ENCODE measurements at regions not wholly inside any gene's neighbourhood (a gene's known extent, or its start where the extent isn't known, plus 50 kb on each side); places are given as distances from the start of the nearest gene placed in this dataset.
"Not testable (repeated sequence)": the region's sequence is repeated elsewhere in the genome, so short reads cannot be mapped to it uniquely, and the experiment has no call there.

DNA sequence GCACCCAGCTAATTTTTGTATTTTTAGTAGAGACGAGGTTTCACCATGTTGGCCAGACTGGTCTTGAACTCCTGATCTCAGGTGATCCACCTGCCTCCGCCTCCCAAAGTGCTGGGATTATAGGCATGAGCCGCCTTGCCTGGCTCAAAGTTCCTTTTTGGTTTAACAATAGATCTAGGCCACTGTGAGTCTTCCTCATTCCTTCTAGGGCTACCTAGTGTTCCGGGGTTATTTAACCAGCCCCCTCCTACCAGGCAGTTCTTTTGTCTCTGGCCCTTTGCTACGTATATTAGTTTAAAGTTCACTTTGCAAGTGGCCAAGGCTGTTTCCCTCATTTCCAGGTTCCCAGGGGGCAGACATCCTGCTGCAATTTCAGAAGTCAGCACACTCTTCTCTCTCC is 75.6 kb downstream of the SPDYE17 start:
- TF ChIP-seq SPI1 (IDR thresholded peaks at IDR 0.05; ENCODE audit: borderline replicate concordance, low read depth); REST (IDR thresholded peaks at IDR 0.05; ENCODE audit: insufficient replicate concordance, low read depth): not testable (repeated sequence)

Data from HL-60 (cell line).